Sigmoid colon (tissue), 6 donors: ENCODE measurements at regions not wholly inside any gene's neighbourhood (a gene's known extent, or its start where the extent isn't known, plus 50 kb on each side); places are given as distances from the start of the nearest gene placed in this dataset.

Source experiments
- DNase-seq: peaks from one replicate; pipeline ENCODE4 v3.0.0-alpha.2; 2019
- H3K27ac ChIP-seq, 4 donors: fragments of 200-600 bp; sonication (generic); one replicate each; pipeline ENCODE4 v1.5.1; 2016 to 2019; ENCODE audit warnings: mild to moderate bottlenecking in 1 of 4
- H3K27me3 ChIP-seq, 3 donors: fragments of 200-600 bp; sonication (generic); one replicate each; pipeline ENCODE4 v1.5.1; 2019; ENCODE audit warnings: mild to moderate bottlenecking in 1 of 3
- H3K36me3 ChIP-seq, 4 donors: fragments of 200-600 bp; sonication (generic); one replicate each; pipeline ENCODE4 v1.5.1; 2016 to 2019
- H3K4me1 ChIP-seq, 4 donors: fragments of 200-600 bp; sonication (generic); one replicate each; pipeline ENCODE4 v1.5.1; 2017 to 2019
- H3K4me3 ChIP-seq, 4 donors: fragments of 200-600 bp; sonication (generic); one replicate each; pipeline ENCODE4 v1.5.1; 2017 to 2019; ENCODE audit warnings: mild to moderate bottlenecking in 2 of 4, moderate library complexity in 1 of 4
- H3K9me3 ChIP-seq, 4 donors: fragments of 200-600 bp in 3 of 4; sonication (generic) in 3 of 4; one replicate each; pipeline versions ENCODE4 v1.5.1 to v1.6.1; 2013 to 2019
- CTCF ChIP-seq, 4 experiments: fragments of 450-650 bp in 3 of 4; fragments of 200-600 bp in 1 of 4; IDR thresholded peaks; one replicate each; pipeline ENCODE4 v1.5.1; 2016 to 2019; ENCODE audit warnings: antibody characterized with exemption in 4 of 4, mild to moderate bottlenecking in 3 of 4, moderate library complexity in 2 of 4
- EP300 ChIP-seq, 4 donors: sonication (generic); formaldehyde crosslinking; IDR thresholded peaks; one replicate each; pipeline ENCODE4 v1.6.1; 2017; ENCODE audit warnings: antibody characterized with exemption in 4 of 4
- POLR2A ChIP-seq, 2 donors: fragments of 450-650 bp; IDR thresholded peaks; one replicate each; pipeline ENCODE4 v1.6.1; 2016; ENCODE audit warnings: antibody characterized with exemption in 2 of 2, mild to moderate bottlenecking in 2 of 2, moderate library complexity in 2 of 2
- POLR2AphosphoS5 ChIP-seq, 4 donors: sonication (generic); formaldehyde crosslinking; IDR thresholded peaks; one replicate each; pipeline ENCODE4 v1.6.1; 2017; ENCODE audit warnings: antibody characterized with exemption in 4 of 4
- WGBS, 2 donors: extraction: QIAGEN DNeasy Blood & Tissue Kit; methylation state at CpG; one replicate each; pipeline ENCODE4 v1.1.7; 2013; 5-methylcytosine and 5-hydroxymethylcytosine counted together
- intact Hi-C: fragments of 100-400 bp; cut with DNase I; formaldehyde crosslinking; loops from one replicate; pipeline ENCODE4 v1.15.1; 2023
- donor health status: healthy with polysubstance abuse.
- donor health status: healthy.

DNA sequence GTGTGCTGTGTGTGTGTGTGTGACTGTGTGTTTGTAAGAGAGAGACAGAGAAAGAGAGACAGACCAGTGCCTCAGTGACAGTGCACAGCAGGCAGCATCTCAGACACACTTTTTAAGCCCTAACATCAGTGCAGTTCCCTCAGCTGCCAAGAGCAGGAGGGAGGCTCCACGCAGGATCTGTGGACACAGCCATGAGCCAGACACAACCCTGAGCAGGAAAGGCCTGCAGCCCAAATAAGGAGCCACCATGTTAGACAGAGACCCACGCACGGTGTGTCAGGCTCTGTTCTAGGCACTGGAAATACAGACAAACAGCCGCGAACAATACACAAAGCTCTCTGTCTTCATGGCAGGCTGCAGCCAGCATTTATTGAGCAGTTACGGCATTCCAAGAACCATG lies 445.5 kb downstream of the MATN1 start:
- 74 to 85% methylated on average over 6 of the region's 6 CpGs for WGBS, 2 donors
- intact Hi-C loops = no loop called here
- no peak for TF ChIP-seq CTCF (IDR thresholded peaks at IDR 0.05)
- no peak for TF ChIP-seq POLR2A (IDR thresholded peaks at IDR 0.05)
- no peak for TF ChIP-seq POLR2AphosphoS5 (IDR thresholded peaks at IDR 0.05)
- TF ChIP-seq EP300 (IDR thresholded peaks at IDR 0.05) = no peak
- DNase-seq = no peak
- H3K27ac ChIP-seq = no peak overlapping the region
- peaks cover 0 to 3% (median 0%) of the 10 kb centered on the region in 4 donors for H3K9me3 ChIP-seq
- H3K4me3 ChIP-seq = no peak overlapping the region
- no peaks in the 10 kb centered on the region for H3K36me3 ChIP-seq
- peaks cover 0 to 18% (median 0%) of the 10 kb centered on the region in 3 donors for H3K27me3 ChIP-seq
- H3K4me1 ChIP-seq = no peaks in the 10 kb centered on the region

- no peak for DNase-seq
- Histone ChIP-seq H3K36me3 (no peaks in the 10 kb centered on the region), H3K9me3 (peaks cover 0 to 3% (median 0%) of the 10 kb centered on the region in 4 donors), H3K4me3 (no peak overlapping the region), H3K4me1 (no peaks in the 10 kb centered on the region), H3K27ac (no peak overlapping the region), H3K27me3 (peaks cover 0 to 23% (median 0%) of the 10 kb centered on the region in 3 donors)
- WGBS, 2 donors = 72 to 85% methylated on average over 1 of the region's 1 CpG
- no peak for TF ChIP-seq CTCF (IDR thresholded peaks at IDR 0.05)
- no peak for TF ChIP-seq POLR2AphosphoS5 (IDR thresholded peaks at IDR 0.05)
- no peak for TF ChIP-seq POLR2A (IDR thresholded peaks at IDR 0.05)
- TF ChIP-seq EP300 (IDR thresholded peaks at IDR 0.05) = no peak
- intact Hi-C loops = no loop called here
Measured at GRCh38 chr1:30277415-30277814, 446.0 kb downstream of the MATN1 start.

- peaks cover 0 to 23% (median 0%) of the 10 kb centered on the region in 3 donors for H3K27me3 ChIP-seq
- no peak overlapping the region for H3K4me3 ChIP-seq
- intact Hi-C loops = no loop called here
- TF ChIP-seq POLR2AphosphoS5 (IDR thresholded peaks at IDR 0.05) = no peak
- no peak for TF ChIP-seq CTCF (IDR thresholded peaks at IDR 0.05)
- no peak overlapping the region for H3K27ac ChIP-seq
- H3K36me3 ChIP-seq = no peaks in the 10 kb centered on the region
- peaks cover 0 to 3% (median 0%) of the 10 kb centered on the region in 4 donors for H3K9me3 ChIP-seq
- DNase-seq = no peak
- WGBS, 2 donors = 73 to 81% methylated on average over 15 of the region's 15 CpGs
- H3K4me1 ChIP-seq = no peaks in the 10 kb centered on the region
Measured at GRCh38 chr1:30275926-30276764, 447.2 kb downstream of the MATN1 start.

GRCh38 chr1:30274976-30275621 lies 448.3 kb downstream of the MATN1 start:
- peaks cover 0 to 23% (median 0%) of the 10 kb centered on the region in 3 donors for H3K27me3 ChIP-seq
- no peak overlapping the region for H3K4me3 ChIP-seq
- no peaks in the 10 kb centered on the region for H3K4me1 ChIP-seq
- peaks cover 0 to 3% (median 0%) of the 10 kb centered on the region in 4 donors for H3K9me3 ChIP-seq
- DNase-seq = no peak
- no peak overlapping the region for H3K27ac ChIP-seq
- no peak for TF ChIP-seq CTCF (IDR thresholded peaks at IDR 0.05)
- TF ChIP-seq POLR2AphosphoS5 (IDR thresholded peaks at IDR 0.05) = no peak
- no peak for TF ChIP-seq EP300 (IDR thresholded peaks at IDR 0.05)
- TF ChIP-seq POLR2A (IDR thresholded peaks at IDR 0.05) = no peak
- intact Hi-C loops = no loop called here
- WGBS, 2 donors = 31 to 63% methylated on average over 3 of the region's 3 CpGs
- no peaks in the 10 kb centered on the region for H3K36me3 ChIP-seq
